Ectodermal cell (in vitro differentiated cells): ENCODE measurements at regions not wholly inside any gene's neighbourhood (a gene's known extent, or its start where the extent isn't known, plus 50 kb on each side); places are given as distances from the start of the nearest gene placed in this dataset.
"Not testable (repeated sequence)": the region's sequence is repeated elsewhere in the genome, so short reads cannot be mapped to it uniquely, and the experiment has no call there.

ENCODE experiments used
- H3K27ac ChIP-seq: 2 replicates; pipeline ENCODE4 v1.7.0; 2013; ENCODE audit warnings: mild to moderate bottlenecking, low read depth, low read length; ENCODE audit not compliant: insufficient read depth, poor library complexity, severe bottlenecking
- H3K27me3 ChIP-seq: 2 replicates; pipeline ENCODE4 v1.7.0; 2013; ENCODE audit warnings: mild to moderate bottlenecking, low read length; ENCODE audit not compliant: insufficient read depth, control insufficient read depth, poor library complexity, severe bottlenecking
- H3K36me3 ChIP-seq: one replicate; pipeline ENCODE4 v1.7.0; 2013; ENCODE audit warnings: low read length; ENCODE audit not compliant: control insufficient read depth, insufficient read depth
- H3K4me1 ChIP-seq: one replicate; pipeline ENCODE4 v1.7.0; 2013; ENCODE audit warnings: low read length; ENCODE audit not compliant: control insufficient read depth, insufficient read depth
- H3K4me3 ChIP-seq: 2 replicates; pipeline ENCODE4 v1.7.0; 2013; ENCODE audit warnings: low read depth, low read length, control low read depth; ENCODE audit not compliant: insufficient read depth
- H3K9me3 ChIP-seq: 2 replicates; pipeline ENCODE4 v1.7.0; 2013; ENCODE audit warnings: mild to moderate bottlenecking, low read length, moderate library complexity; ENCODE audit not compliant: control insufficient read depth
- WGBS, 2 experiments: methylation state at CpG; one replicate each; pipeline ENCODE4 v1.1.7; 2013; ENCODE audit warnings: missing lambda C conversion rate in 2 of 2; 5-methylcytosine and 5-hydroxymethylcytosine counted together

- H3K4me1 ChIP-seq = no peaks in the 10 kb centered on the region
- H3K27me3 ChIP-seq = no peaks in the 10 kb centered on the region
- H3K9me3 ChIP-seq = no peaks in the 10 kb centered on the region
- H3K36me3 ChIP-seq = no peaks in the 10 kb centered on the region
- H3K4me3 ChIP-seq = no peak overlapping the region
- H3K27ac ChIP-seq = no peak overlapping the region
- 78 to 79% methylated on average over 6 of the region's 7 CpGs for WGBS, 2 experiments
Observed at GRCh38 chr4:189869236-189869635, 71.4 kb upstream of the FRG1 start.

DNA sequence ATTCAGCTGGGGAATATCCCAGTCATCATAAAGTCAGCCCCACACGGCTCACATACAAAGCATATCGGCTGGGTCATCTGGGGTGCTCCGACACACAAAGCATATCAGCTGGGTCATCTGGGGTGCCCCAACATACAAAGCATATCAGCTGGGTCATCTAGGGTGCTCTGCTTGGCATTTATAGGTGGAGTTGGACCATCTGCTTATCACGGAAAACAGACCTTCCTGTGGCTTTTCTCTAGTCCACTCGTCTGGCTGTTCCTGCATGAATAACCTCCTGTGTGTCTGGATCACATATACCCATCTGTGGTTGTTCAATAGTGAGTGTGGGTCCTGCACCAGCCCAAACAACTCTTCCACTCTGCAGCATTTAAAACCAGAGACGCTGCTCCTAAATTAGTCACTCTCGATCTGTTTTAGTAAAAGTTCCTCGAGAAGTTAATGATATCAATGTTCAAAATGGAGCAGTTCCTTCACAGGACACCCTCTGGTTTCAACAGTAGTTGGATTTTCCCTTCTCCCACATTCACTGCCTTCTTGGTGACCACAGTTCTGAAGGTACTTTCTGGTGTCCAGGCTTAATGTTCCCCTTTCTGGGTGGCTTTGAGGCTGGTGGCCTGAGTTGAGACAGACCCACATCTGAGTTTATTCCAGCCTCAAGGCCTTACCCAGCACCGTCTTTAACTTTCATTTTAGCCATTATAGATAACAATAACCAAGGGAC is 70.0 kb upstream of the FRG1 start:
- Histone ChIP-seq H3K27ac (no peak overlapping the region), H3K27me3 (no peaks in the 10 kb centered on the region), H3K4me3 (no peak overlapping the region), H3K4me1 (no peaks in the 10 kb centered on the region), H3K9me3 (no peaks in the 10 kb centered on the region), H3K36me3 (no peaks in the 10 kb centered on the region)
- WGBS, 2 experiments = 89 to 94% methylated on average over 9 of the region's 9 CpGs

GRCh38 chr4:189874591-189874990 is 66.1 kb upstream of the FRG1 start:
- no peaks in the 10 kb centered on the region for H3K36me3 ChIP-seq
- H3K9me3 ChIP-seq = no peaks in the 10 kb centered on the region
- H3K4me3 ChIP-seq = no peak overlapping the region
- 95 to 97% methylated on average over 2 of the region's 2 CpGs for WGBS, 2 experiments
- no peaks in the 10 kb centered on the region for H3K4me1 ChIP-seq
- H3K27ac ChIP-seq = no peak overlapping the region
- no peaks in the 10 kb centered on the region for H3K27me3 ChIP-seq

DNA sequence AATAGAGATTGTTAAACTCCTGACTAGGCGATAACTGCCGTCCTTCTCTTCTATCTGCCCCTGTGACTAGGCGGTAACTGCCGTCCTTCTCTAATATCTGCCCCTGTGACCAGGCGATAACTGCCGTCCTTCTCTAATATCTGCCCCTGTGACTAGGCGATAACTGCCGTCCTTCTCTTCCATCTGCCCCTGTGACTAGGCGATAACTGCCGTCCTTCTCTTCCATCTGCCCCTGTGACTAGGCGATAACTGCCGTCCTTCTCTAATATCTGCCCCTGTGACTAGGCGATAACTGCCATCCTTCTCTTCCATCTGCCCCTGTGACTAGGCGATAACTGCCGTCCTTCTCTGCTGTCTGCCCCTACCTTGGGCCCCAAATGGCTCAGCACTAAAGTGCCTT is 59.5 kb upstream of the FRG1 start:
- not testable (repeated sequence) for H3K4me3 ChIP-seq, H3K27me3 ChIP-seq, H3K9me3 ChIP-seq, H3K27ac ChIP-seq, H3K36me3 ChIP-seq, H3K4me1 ChIP-seq
- WGBS, 2 experiments = 90 to 91% methylated on average over 15 of the region's 15 CpGs

- H3K4me3 ChIP-seq = not testable (repeated sequence)
- WGBS, 2 experiments = 82 to 90% methylated on average over 4 of the region's 4 CpGs
Observed at GRCh38 chr4:189888407-189888806, 52.3 kb upstream of the FRG1 start.

More at GRCh38 chr4:189888407-189888806, 52.3 kb upstream of the FRG1 start:
- not testable (repeated sequence) for H3K4me1 ChIP-seq, H3K27me3 ChIP-seq, H3K36me3 ChIP-seq, H3K9me3 ChIP-seq, H3K27ac ChIP-seq
